ENCODE measurements at regions not wholly inside any gene's neighbourhood (a gene's known extent, or its start where the extent isn't known, plus 50 kb on each side); places are given as distances from the start of the nearest gene placed in this dataset.

DNA sequence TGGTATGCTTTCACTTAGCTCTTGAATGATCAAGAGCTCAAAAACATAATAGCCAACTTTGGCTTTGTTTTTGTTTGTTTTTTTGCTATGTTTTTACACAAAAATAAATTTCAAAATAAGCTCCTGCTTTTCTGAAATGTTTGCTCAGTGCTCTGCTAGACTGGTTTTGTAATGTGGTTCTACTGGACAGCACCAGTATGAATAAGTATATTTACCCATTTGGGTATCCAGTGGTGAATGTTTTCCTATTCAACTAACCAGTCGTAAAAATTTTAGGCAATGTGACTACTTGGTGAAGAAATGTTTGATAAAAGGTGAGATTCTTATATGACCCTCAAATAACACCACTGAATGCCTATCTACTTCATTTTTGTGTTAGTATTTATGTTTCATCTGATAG, 308.6 kb downstream of the PTPRC start:
- no peak for TF ChIP-seq POLR2AphosphoS5 (IDR thresholded peaks at IDR 0.05; ENCODE audit: low read depth, low read length)
- no peak for TF ChIP-seq POLR2A (IDR thresholded peaks at IDR 0.05; ENCODE audit: low read depth, low read length)
- no peak for TF ChIP-seq TAF1 (IDR thresholded peaks at IDR 0.05; ENCODE audit: low read depth, low read length)
- no peak for TF ChIP-seq SPI1 (IDR thresholded peaks at IDR 0.05; ENCODE audit: low read depth, low read length)
- TF ChIP-seq PAX5 (IDR thresholded peaks at IDR 0.05; ENCODE audit: insufficient read depth, low read length, severe bottlenecking), result no peak
